NCI-H146 (cell line): ENCODE measurements at regions not wholly inside any gene's neighbourhood (a gene's known extent, or its start where the extent isn't known, plus 50 kb on each side); places are given as distances from the start of the nearest gene placed in this dataset.

Experiments used
- DNase-seq: peaks from one replicate; lab custom pipeline; 2025; lab: John Stamatoyannopoulos, UW

- DNase-seq = no peak
Observed at GRCh38 chr4:175539498-175539897, 272.6 kb downstream of the GPM6A start.

GRCh38 chr4:175540151-175540550 is 271.9 kb downstream of the GPM6A start:
- DNase-seq = no peak

- DNase-seq = no peak
Observed at GRCh38 chr4:175540732-175541131, 271.3 kb downstream of the GPM6A start.

- DNase-seq = no peak
Observed at GRCh38 chr4:175542786-175543185, 269.3 kb downstream of the GPM6A start.

- no peak for DNase-seq
Observed at GRCh38 chr4:175559126-175559525, 252.9 kb downstream of the GPM6A start.

GRCh38 chr4:175559526-175559925 is 252.5 kb downstream of the GPM6A start:
- DNase-seq = no peak

GRCh38 chr4:175560604-175561003 is 251.5 kb downstream of the GPM6A start:
- DNase-seq = no peak

- no peak for DNase-seq
Observed at GRCh38 chr4:175561696-175562095, 250.4 kb downstream of the GPM6A start.

GRCh38 chr4:175562111-175562510 is 250.0 kb downstream of the GPM6A start:
- DNase-seq = no peak

- no peak for DNase-seq
Observed at GRCh38 chr4:175562542-175562941, 249.5 kb downstream of the GPM6A start.
